DMS53 treated with DMSO at 0.1 percent for 48 hours (cell line): ENCODE measurements at regions not wholly inside any gene's neighbourhood (a gene's known extent, or its start where the extent isn't known, plus 50 kb on each side); places are given as distances from the start of the nearest gene placed in this dataset.
A peak's percentile ranks its signal among the peaks of the same experiment; 100 is the strongest.

Experiments used
- DNase-seq: peaks from one replicate; lab custom pipeline; 2025; ENCODE audit not compliant: unreplicated experiment; lab: John Stamatoyannopoulos, UW

DNA sequence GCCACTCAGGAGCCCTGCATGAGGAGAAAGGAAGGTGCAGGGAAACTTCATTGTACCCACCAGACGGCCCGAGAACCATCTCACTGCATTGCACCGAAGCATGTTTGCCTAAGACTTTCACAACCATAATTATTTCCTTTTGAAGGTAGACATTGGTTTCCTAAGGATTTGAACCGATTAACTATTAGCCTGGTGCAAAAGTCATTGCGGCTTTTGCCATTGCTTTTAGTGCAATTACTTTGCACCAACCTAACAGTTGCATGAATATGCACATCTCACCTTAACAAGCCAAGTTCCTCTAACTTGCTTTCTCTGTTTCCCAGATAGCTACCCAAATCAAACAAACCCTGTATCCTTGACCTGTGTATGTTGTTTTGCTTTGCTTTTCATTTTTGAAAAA lies 516.3 kb upstream of the ID2 start:
- no peak for DNase-seq

GRCh38 chr2:8168022-8168717 lies 513.7 kb upstream of the ID2 start:
- no peak for DNase-seq

DNA sequence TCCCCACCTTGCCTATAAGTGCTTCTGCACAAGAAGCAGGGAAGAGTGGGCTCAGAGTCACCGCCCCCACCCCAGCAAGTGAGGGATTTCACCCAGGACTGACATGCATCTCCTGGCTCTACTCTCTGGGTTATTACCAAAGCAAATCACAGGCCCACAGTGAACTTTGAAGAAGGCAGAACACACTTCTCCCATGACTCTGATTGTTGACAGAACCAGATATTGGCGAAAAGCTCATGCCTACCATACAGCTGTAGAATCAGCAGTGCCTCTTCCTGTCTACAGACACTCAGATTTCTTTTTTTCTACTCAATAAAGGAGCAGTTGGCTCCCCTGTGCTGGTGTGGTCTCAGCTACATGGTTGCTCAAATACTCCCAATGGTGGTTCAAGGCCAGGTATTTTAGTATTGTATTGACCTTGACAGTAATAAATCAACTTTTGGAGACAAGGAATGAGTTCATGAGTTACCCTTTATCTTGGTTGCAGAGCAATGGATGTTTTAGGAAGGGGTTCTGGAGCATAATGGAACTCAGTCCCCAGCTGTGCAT lies 512.9 kb upstream of the ID2 start:
- no peak for DNase-seq

DNA sequence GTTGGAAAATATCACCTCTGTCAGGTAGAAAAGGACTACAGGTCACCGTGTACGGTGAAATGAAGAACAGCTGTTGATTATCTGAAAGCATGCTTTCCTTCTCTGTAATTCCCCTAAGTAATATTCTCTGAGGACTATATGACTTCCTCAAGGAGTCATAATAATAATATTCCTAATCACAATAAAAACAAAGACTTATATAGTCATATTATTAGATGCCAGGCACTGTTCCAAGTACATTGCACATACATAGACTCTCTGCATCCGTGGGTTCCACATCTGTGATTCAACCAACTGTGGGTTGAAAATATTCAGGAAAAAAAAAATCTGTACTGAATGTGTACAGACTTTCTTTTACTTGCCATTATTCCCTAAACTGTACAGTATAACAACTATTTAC lies 512.4 kb upstream of the ID2 start:
- no peak for DNase-seq

GRCh38 chr2:8170552-8171327 lies 511.1 kb upstream of the ID2 start:
- DNase-seq, result no peak

DNA sequence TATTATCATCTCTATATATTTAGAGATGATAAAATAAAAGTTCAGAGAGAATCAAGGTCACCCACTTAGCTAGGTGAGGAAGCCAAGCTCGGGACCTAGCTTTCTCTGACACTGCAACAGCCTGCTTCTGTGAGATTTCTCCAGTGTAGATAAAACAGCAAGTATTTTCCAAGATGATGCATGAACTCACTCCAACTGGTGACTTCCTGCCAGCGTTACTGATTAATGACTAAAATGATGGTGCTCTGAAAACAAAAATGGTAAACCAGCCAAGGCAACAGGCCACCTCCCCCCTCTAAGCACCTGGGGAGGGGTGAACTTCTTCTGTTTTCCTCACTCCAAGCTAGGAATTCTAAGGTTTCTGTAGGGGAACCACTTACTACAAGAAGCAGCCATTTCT lies 510.2 kb upstream of the ID2 start:
- no peak for DNase-seq

- no peak for DNase-seq
Measured at GRCh38 chr2:8172661-8173060, 509.2 kb upstream of the ID2 start.

DNA sequence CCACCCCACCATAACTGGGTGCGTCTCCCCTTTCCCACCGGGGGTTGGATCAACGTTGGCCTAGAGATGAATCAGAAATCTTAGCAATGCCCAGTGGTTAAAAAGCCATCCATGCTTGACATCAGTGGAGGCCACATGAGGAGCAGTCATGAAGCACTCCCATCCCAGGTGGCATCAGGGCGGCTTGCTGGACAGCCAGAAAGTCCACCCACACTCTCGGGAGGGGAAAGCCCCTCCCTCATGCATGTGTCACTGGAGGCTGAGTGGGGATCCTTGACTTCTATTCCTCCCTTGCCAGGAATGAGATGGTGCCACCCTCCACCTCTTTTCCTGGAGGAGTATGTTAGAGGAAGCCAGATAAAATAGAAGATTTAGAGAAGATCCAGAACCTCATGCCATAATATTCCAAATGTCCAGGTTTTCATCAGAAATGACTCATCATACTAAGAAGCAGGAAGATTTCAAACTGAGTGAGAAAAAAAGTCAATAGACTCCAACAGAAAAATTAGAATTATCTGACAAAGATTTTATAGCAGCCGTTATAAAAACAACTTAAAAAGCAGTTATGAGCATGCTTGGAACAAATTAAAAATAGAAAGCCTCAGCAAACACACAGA lies 507.1 kb upstream of the ID2 start:
- no peak for DNase-seq

GRCh38 chr2:8176887-8177286 lies 505.0 kb upstream of the ID2 start:
- no peak for DNase-seq

- DNase-seq, result no peak
Measured at GRCh38 chr2:8177566-8177965, 504.3 kb upstream of the ID2 start.

- DNase-seq, result no peak
Measured at GRCh38 chr2:8178911-8179310, 502.9 kb upstream of the ID2 start.

DNA sequence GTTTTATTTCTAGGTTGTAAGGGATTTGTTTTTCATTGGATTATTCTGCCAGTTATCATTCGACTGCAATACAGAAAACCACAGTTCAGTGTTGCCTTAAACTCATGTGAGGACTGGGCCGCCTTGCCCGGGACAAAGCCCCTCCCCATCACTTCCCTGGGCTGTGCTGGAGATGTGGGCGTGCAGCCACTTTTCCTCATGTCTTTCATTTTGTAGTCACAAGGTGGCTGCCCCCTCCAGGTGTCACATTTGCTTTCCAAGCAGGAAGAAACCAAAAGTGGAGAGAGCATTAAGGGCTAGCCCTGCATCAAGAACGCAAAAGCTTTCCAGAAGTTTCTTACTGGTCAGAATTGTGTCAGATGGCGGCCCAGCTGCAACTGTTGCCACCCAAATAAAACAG lies 492.5 kb upstream of the ID2 start:
- DNase-seq, result no peak

GRCh38 chr2:8190279-8190678 lies 491.6 kb upstream of the ID2 start:
- DNase-seq, result no peak

- DNase-seq, result no peak
Measured at GRCh38 chr2:8191427-8191826, 490.4 kb upstream of the ID2 start.

- DNase-seq, result no peak
Measured at GRCh38 chr2:8193146-8193545, 488.7 kb upstream of the ID2 start.

DNA sequence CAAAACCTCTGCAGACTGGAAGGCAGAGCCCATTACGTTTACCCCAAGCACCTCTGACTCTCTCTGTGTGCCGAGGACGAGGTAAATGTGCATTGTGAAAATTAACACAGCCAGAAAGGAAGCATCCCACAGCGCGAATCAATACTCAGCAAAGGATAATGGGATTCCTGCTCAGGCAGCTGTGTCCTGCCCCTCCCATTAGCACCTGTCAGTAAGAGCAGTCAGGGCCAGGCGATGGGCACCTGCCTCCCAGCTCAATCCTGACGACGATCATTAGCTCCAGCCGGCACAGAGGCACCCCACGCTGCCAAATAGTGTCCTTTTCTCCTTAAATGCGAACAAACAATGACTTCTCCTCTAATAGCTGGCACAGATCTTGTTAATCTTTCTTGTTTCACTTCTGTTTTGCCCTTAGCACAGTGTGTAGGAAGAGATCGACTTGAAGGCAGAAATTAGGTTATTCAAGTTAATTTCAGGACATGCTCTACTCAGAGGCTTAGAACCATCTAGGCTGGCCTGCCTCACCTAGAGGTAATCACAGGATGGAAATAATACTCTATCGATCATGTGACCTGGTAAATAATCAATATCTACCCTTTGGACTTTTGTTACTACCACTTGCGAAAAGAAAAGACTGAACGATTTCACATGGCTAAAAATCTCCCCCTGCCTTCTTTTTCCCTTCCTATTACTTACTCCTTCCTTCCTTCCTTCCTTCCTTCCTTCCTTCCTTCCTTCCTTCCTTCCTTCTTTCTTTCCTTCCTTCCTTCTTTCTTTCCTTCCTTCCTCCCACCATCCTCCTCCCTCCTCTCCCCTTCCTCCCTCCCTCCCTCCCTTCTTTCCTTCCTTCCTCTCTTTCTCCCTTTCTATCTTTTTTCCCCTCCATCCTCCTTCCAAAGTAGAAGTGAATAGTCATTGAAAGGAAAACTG lies 487.9 kb upstream of the ID2 start:
- DNase-seq, result peak; percentile 21

GRCh38 chr2:8195784-8196183 lies 486.1 kb upstream of the ID2 start:
- no peak for DNase-seq

DNA sequence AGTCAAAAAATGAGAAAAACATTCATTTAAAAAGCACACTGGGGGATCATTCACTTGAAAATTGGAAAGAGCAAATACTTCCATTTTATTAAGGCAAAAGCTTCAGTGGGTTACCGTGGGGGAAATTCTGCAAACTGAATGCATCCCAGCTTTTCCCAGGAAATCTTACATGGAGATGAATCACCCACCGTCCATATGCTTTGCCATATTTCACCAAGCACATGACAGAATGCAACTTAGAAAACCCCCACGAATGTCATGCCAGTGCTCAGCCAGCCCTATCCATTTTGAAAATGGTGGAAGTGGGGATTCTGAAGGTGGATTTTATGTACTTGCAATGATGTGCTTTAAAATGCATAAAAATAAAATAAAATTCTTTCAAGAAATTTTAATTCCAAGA lies 485.5 kb upstream of the ID2 start:
- DNase-seq, result no peak

- no peak for DNase-seq
Measured at GRCh38 chr2:8197101-8197500, 484.8 kb upstream of the ID2 start.

- no peak for DNase-seq
Measured at GRCh38 chr2:8197825-8198224, 484.0 kb upstream of the ID2 start.

- no peak for DNase-seq
Measured at GRCh38 chr2:8198766-8199382, 483.0 kb upstream of the ID2 start.
